NCI-H526 treated with DMSO at 0.1 percent for 48 hours (cell line): ENCODE measurements at regions not wholly inside any gene's neighbourhood (a gene's known extent, or its start where the extent isn't known, plus 50 kb on each side); places are given as distances from the start of the nearest gene placed in this dataset.

Experiments
- DNase-seq: peaks from one replicate; lab custom pipeline; 2025; lab: John Stamatoyannopoulos, UW

DNA sequence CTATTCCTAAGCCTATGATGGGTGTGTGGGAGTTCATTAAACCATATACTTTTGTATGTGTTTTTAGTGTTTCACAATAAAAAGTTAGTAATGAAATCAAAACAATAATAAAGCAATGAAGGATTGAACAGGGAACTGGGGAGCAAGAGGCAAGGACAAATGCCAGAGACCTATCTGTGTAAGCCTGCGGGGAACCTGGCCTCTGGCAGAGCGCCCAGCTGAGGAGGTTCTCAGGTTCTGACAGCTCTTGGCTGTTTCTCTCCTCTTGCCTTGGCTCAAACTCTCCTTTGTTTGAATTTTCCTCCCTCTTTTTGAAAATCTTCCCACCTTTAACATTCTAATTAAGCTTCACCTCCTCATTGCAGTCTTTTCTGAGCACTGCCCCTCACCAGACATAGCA is 200.0 kb upstream of the NCKAP5 start:
- no peak for DNase-seq

DNA sequence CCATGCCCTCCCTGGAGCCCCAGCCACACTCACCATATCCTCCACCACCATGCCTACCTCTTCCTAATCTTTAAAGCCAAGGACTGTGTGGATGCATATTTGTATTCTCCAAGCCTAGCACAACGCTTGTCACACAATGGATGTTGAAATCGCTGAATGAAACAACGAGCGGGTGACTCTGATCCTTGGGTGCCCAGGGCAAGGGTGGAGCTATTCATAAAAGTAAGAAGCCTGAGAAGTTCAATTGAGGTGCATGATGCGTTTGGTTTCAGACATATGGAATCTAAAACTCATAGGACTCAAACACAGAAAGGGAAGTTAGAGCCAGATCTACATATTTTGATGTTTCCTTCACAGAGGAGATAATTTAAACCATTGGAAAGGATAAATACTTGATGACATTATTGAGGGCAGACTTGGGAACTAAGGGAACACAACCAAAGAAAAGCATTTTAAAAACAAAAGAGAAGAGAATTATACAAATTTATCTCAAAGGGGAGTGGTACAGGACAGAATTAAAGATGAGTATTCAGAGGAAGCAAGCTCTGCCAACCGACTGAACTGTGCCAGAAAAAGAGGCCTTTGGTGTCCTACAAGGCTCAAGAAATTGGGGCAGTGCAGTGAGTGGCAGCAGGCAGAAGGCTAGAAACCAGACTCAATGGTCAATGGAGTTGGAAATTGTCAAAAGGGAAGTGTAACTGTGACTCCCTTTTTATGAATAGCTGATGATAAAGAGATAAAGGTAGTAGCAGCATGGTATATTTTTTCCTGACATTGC is 200.6 kb upstream of the NCKAP5 start:
- DNase-seq = no peak

DNA sequence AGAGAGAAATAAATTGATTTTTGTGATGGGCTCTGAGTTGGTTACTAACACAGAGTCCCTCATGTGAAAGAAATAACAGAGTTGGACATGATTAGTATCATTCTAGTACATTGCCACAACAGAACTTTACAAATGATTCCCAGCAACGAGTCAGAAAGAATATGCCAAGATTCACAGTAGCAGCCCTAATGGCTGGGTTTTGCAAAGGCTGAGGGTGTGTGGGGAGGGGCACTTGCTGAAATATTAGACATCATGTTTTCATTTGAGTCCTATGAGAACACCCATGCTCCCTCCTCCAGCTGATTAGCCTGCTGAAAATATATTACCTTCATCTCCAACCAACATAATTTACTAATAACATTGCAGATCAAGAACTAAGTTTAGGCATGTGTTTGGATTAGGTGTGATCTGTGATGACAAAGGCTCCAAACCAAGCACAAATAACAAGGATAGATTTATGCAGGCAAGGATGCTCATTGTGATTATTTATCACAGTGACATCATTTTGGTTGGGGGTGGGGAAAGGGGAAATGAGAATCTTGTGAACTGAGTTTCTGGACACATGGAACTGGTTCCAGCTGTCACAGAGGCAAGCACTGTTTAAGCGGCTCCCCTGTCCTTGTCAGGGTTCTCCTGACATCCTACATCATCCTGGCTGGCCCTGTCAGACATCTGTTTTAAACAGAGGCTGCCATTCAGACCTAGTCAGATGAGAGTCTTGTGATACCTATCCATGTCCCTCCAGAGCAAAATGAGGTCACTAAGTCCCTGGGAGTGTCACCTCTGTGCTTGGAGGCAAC is 205.8 kb upstream of the NCKAP5 start:
- no peak for DNase-seq

GRCh38 chr2:133774654-133775015 is 206.4 kb upstream of the NCKAP5 start:
- DNase-seq = no peak

GRCh38 chr2:133776936-133777573 is 208.8 kb upstream of the NCKAP5 start:
- DNase-seq = no peak

DNA sequence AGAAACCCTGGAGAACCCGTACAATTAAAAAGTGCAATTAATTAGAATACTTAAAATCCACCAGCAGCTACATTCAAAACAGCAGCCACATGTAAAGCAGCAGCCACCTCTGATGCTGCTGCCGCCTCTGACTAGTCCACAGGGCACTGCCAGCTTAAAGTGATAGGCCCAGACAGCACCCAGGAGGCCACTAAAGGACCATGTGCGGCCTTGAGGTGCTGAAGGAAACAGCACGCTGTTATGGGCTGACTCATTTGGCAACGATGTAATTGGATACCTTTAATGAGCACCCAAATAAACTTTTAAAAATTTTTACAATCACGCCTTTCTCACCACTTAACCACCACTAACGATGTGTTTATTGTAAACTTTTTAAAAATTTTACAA is 209.3 kb upstream of the NCKAP5 start:
- peak; percentile 65 for DNase-seq

- DNase-seq = peak; percentile 40
Measured at GRCh38 chr2:133780099-133780996, 212.1 kb upstream of the NCKAP5 start.

- no peak for DNase-seq
Measured at GRCh38 chr2:133780997-133781513, 212.8 kb upstream of the NCKAP5 start.

- no peak for DNase-seq
Measured at GRCh38 chr2:133787207-133787606, 218.9 kb upstream of the NCKAP5 start.

DNA sequence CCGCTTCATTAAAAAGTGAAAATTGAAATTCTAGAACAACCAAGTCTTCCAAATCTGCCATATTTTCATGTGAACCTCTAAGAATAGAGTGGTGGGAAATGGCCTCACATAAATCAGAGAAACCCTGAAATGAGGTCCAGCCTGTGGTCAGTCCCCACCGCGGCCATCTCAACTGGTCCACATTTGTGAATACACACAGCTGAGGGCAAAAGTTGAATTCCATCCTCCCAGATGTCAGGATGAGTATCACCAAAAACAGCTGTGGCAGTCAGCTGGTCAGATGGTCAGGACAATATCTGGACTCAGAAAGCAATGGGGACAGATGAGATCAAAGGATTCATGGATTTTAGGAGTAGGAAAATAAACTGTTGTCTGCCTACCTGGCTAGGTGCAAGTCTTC is 219.4 kb upstream of the NCKAP5 start:
- DNase-seq = no peak

- DNase-seq = no peak
Measured at GRCh38 chr2:133788386-133788785, 220.1 kb upstream of the NCKAP5 start.

- DNase-seq = no peak
Measured at GRCh38 chr2:133789743-133790142, 221.5 kb upstream of the NCKAP5 start.

- DNase-seq = no peak
Measured at GRCh38 chr2:133790711-133791110, 222.4 kb upstream of the NCKAP5 start.

GRCh38 chr2:133791191-133791590 is 222.9 kb upstream of the NCKAP5 start:
- DNase-seq = no peak

DNA sequence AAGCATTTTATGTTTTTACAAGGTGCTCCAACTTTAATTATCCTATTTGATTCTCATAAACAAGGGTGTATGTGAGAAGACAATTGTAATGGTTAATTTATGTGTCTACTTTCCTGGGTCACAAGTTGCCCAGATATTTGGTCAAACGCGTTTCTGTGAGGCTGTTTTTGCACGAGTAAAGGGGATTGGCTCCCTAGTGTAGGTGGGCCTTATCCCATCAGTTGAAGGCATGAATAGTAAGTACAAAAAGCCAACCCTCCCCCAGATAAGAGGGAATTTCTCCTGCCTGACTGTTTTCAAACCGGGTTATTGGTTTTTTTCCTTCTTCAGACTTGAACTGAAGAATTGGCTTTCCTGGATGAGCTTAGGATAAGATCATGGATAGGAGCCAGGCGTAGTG is 224.0 kb upstream of the NCKAP5 start:
- no peak for DNase-seq

GRCh38 chr2:133794114-133794513 is 225.9 kb upstream of the NCKAP5 start:
- no peak for DNase-seq

DNA sequence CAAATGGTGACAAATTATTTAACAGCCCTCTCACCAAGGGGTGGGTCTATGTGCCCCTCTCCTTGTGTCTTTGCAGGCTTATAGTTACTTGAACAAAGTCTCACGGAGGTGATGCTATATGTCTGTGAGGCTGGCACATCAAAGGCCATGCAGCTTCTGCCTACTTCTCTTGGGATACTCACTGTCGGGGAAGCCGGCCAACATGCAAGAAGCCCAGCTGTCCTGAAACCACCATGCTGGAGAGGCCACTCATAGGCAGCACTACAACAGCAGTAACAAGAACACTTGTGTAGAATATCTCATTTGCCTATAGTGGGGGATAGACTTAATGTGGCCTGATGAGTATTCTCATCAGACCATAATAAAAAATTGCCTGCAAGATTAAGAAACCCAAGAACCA is 233.7 kb upstream of the NCKAP5 start:
- no peak for DNase-seq

DNA sequence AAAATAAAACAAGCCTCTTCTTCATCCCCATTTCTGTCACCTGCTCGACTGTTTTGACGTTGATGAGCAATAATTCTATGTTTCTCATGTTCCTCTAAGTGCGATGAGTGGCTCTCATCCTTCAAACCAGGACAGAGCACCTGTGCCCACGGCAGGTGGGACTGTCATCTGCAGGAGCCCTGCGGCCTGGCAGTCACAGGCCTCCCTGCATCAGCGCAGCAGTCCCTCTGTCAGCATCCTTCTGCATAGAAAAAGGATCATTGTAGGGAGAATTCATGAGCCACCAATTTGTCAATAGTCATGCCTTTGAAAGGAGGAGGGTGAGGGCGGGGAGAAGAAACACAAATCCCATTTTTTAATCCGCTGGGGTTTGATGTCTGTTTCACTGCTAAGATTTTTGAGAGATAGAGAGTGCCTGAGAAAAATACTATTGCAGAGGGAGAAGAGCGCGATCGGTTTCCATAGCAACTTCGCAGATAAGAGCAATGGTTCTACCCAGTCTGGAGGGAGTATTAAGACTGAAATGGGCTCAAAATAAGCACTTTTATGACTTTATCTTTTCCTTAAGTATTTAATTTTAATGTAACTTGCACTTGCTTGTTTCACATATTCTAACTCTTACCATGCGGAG is 234.3 kb upstream of the NCKAP5 start:
- DNase-seq = no peak

- DNase-seq = no peak
Measured at GRCh38 chr2:133806564-133806963, 238.3 kb upstream of the NCKAP5 start.

DNA sequence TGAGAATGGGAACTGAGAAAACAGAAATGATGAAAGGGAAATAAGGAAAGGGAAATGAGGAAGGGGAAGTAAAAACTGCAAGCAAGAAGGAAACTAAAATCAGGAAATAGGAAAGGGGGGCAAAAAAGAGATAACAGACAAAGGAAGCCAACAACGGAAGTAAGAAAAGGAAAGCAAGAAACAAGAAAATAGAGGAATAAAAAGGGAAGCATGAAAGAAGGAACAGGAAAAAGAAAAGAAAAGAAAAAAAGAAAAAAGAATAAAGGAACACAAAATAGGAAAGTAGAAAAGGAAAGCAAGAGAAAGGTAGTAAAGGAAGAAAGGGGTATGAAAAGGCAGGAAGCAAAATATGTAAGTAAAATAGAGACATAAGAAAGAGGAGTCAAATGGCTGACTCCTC is 241.2 kb upstream of the NCKAP5 start:
- no peak for DNase-seq

DNA sequence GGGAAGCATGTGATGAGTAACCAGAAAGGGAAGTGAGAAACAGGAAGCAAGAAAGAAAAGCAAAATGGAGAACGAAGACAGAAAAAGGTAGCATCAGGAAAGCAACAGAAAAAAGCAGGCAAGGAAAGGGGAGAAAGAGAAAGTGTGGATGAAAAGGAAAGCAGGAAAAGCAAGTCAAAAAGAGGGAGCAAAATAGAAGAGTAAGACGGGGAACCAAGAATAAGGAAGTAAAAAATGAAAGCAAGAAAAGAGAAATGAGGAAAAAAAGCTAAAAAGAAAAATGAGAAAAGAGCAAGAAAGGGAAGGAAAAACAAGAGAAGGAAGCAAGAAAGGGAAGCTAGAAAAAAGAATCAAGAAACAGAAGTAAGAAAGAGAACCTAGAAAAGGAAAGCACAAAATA is 242.3 kb upstream of the NCKAP5 start:
- DNase-seq = no peak
